ENCODE measurements at regions not wholly inside any gene's neighbourhood (a gene's known extent, or its start where the extent isn't known, plus 50 kb on each side); places are given as distances from the start of the nearest gene placed in this dataset.

DNA sequence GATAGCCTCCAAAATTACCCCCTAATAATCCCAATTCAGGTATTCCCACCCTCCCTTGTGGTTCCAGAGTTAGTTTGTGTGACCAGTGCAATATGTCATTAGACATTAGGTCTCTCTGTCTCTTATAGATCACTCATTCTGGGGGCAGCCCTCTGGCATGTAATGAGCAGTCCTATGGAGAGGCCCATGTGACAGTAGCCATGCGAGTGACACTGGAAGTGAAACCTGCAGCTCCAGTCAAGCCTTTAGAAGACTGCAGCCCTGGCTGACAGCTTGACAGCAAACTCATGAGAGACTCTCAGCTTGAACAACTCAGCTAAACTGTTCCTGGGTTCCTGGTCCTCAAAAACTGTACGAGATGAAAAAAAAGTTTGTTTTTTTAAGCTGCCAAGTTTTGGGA, 54.0 kb upstream of the HSPB3 start:
- TF ChIP-seq, protein P1, sequence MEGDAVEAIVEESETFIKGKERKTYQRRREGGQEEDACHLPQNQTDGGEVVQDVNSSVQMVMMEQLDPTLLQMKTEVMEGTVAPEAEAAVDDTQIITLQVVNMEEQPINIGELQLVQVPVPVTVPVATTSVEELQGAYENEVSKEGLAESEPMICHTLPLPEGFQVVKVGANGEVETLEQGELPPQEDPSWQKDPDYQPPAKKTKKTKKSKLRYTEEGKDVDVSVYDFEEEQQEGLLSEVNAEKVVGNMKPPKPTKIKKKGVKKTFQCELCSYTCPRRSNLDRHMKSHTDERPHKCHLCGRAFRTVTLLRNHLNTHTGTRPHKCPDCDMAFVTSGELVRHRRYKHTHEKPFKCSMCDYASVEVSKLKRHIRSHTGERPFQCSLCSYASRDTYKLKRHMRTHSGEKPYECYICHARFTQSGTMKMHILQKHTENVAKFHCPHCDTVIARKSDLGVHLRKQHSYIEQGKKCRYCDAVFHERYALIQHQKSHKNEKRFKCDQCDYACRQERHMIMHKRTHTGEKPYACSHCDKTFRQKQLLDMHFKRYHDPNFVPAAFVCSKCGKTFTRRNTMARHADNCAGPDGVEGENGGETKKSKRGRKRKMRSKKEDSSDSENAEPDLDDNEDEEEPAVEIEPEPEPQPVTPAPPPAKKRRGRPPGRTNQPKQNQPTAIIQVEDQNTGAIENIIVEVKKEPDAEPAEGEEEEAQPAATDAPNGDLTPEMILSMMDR (IDR thresholded peaks at IDR 0.05): no peak
- no peak for TF ChIP-seq POLR2A (IDR thresholded peaks at IDR 0.05)

Data from heart left ventricle (tissue), 13 donors.